Neural cell (in vitro differentiated cells): ENCODE measurements at regions not wholly inside any gene's neighbourhood (a gene's known extent, or its start where the extent isn't known, plus 50 kb on each side); places are given as distances from the start of the nearest gene placed in this dataset.

ENCODE experiments used
- H2AFZ ChIP-seq: fragments of 200-600, 300-800 bp; sonication (generic), shearing (Covaris generic); 2 replicates; pipeline ENCODE4 v1.6.0; 2014; ENCODE audit warnings: low read depth, mild to moderate bottlenecking, antibody characterized with exemption, low read length, moderate library complexity
- H3F3A ChIP-seq: fragments of 200-600 bp; shearing (Covaris generic); 2 replicates; pipeline ENCODE4 v1.6.1; 2016; ENCODE audit warnings: mild to moderate bottlenecking, moderate library complexity, mixed read lengths, antibody characterized with exemption, low read length; ENCODE audit not compliant: insufficient read depth, poor library complexity, severe bottlenecking
- H3K27ac ChIP-seq: fragments of 200-600, 300-800 bp; sonication (generic), shearing (Covaris generic); 2 replicates; pipeline ENCODE4 v1.5.1; 2014; ENCODE audit warnings: mild to moderate bottlenecking, low read length, moderate library complexity
- H3K27me3 ChIP-seq: fragments of 300-800, 200-600 bp; sonication (generic), shearing (Covaris generic); 2 replicates; pipeline ENCODE4 v1.6.0; 2014; ENCODE audit warnings: mild to moderate bottlenecking, low read depth, low read length, moderate library complexity; ENCODE audit not compliant: insufficient read depth
- H3K36me3 ChIP-seq: fragments of 300-800, 200-600 bp; sonication (generic), shearing (Covaris generic); 2 replicates; pipeline ENCODE4 v1.5.1; 2014; ENCODE audit warnings: mild to moderate bottlenecking, antibody characterized with exemption, low read length, moderate library complexity; ENCODE audit not compliant: insufficient read depth
- H3K4me2 ChIP-seq: fragments of 300-800, 200-600 bp; sonication (generic), shearing (Covaris generic); 2 replicates; pipeline ENCODE4 v1.6.0; 2014; ENCODE audit warnings: mild to moderate bottlenecking, low read length
- H3K4me3 ChIP-seq: fragments of 300-800, 200-600 bp; sonication (generic), shearing (Covaris generic); 2 replicates; pipeline ENCODE4 v1.5.1; 2014; ENCODE audit warnings: mild to moderate bottlenecking, low read length, moderate library complexity
- H3K79me2 ChIP-seq: fragments of 200-600 bp; shearing (Covaris generic); replicated peaks from 2 replicates; pipeline ENCODE4 v1.6.0; 2014; ENCODE audit warnings: mild to moderate bottlenecking, low read length, moderate library complexity; ENCODE audit not compliant: insufficient read depth
- H3K9ac ChIP-seq: fragments of 300-800, 200-600 bp; sonication (generic), shearing (Covaris generic); 2 replicates; pipeline ENCODE4 v1.6.1; 2016; ENCODE audit warnings: mild to moderate bottlenecking, low read length, mixed read lengths
- H3K9me2 ChIP-seq: fragments of 200-600 bp; shearing (Covaris generic); 2 replicates; pipeline ENCODE4 v1.6.1; 2016; ENCODE audit warnings: mild to moderate bottlenecking, low read length, mixed read lengths; ENCODE audit not compliant: insufficient read depth
- H3K9me3 ChIP-seq: fragments of 200-600, 300-800 bp; sonication (generic), shearing (Covaris generic); 2 replicates; pipeline ENCODE4 v1.6.1; 2016; ENCODE audit warnings: mild to moderate bottlenecking, mixed run types, low read length, moderate library complexity, mixed read lengths
- H4K20me1 ChIP-seq: fragments of 200-600 bp; shearing (Covaris generic); 2 replicates; pipeline ENCODE4 v1.6.1; 2016; ENCODE audit warnings: mild to moderate bottlenecking, mixed run types; ENCODE audit not compliant: insufficient read depth
- CTCF ChIP-seq: fragments of 450-650 bp; IDR thresholded peaks from 2 replicates; pipeline ENCODE4 v1.5.1; 2014; ENCODE audit warnings: antibody characterized with exemption, mild to moderate bottlenecking, moderate library complexity; ENCODE audit not compliant: poor library complexity, severe bottlenecking
- EP300 ChIP-seq: fragments of 450-650 bp; conservative IDR thresholded peaks from 2 replicates; pipeline ENCODE4 v1.6.1; 2014; ENCODE audit warnings: antibody characterized with exemption, mild to moderate bottlenecking, moderate library complexity; ENCODE audit not compliant: poor library complexity, severe bottlenecking
- EZH2 ChIP-seq: fragments of 200-600, 300-800 bp; shearing (Covaris generic), sonication (generic); IDR thresholded peaks from 2 replicates; pipeline ENCODE4 v1.6.1; 2014; ENCODE audit warnings: antibody characterized with exemption, low read length, borderline replicate concordance, mild to moderate bottlenecking; ENCODE audit not compliant: insufficient read depth, poor library complexity, severe bottlenecking
- MXI1 ChIP-seq: fragments of 450-650 bp; conservative IDR thresholded peaks from 2 replicates; pipeline ENCODE4 v1.6.1; 2014; ENCODE audit warnings: antibody characterized with exemption, mild to moderate bottlenecking; ENCODE audit not compliant: poor library complexity, severe bottlenecking
- POLR2AphosphoS5 ChIP-seq: IDR thresholded peaks from 2 replicates; pipeline ENCODE4 v1.6.1; 2012
- RAD21 ChIP-seq: fragments of 450-650 bp; conservative IDR thresholded peaks from 2 replicates; pipeline ENCODE4 v1.6.1; 2014; ENCODE audit warnings: antibody characterized with exemption, mild to moderate bottlenecking, moderate library complexity
- REST ChIP-seq: IDR thresholded peaks from 2 replicates; pipeline ENCODE4 v1.6.1; 2012; ENCODE audit warnings: borderline replicate concordance
- SMC3 ChIP-seq: fragments of 450-650 bp; conservative IDR thresholded peaks from 2 replicates; pipeline ENCODE4 v1.6.1; 2014; ENCODE audit warnings: antibody characterized with exemption, mild to moderate bottlenecking, moderate library complexity; ENCODE audit not compliant: poor library complexity

- Histone ChIP-seq H4K20me1 (no peaks in the 10 kb centered on the region), H3K36me3 (no peaks in the 10 kb centered on the region), H3K4me2 (no peak overlapping the region), H3K27ac (no peak overlapping the region), H3K27me3 (no peaks in the 10 kb centered on the region), H3K4me3 (no peak overlapping the region), H3K9me3 (no peaks in the 10 kb centered on the region), H3F3A (no peaks in the 10 kb centered on the region), H3K9ac (no peak overlapping the region), H2AFZ (no peak overlapping the region), H3K79me2 (no peaks in the 10 kb centered on the region), H3K9me2 (no peaks in the 10 kb centered on the region)
- TF ChIP-seq REST = no peak
- peak; percentile 85 for TF ChIP-seq RAD21
- peak; percentile 80 for TF ChIP-seq CTCF
- no peak for TF ChIP-seq EP300
- TF ChIP-seq SMC3 = peak; percentile 86
These were observed 259.2 kb downstream of the RFC3 start for GRCh38 chr13:34076943-34077703.

- Histone ChIP-seq H2AFZ (no peak overlapping the region), H3K9me2 (no peaks in the 10 kb centered on the region), H3K27me3 (no peaks in the 10 kb centered on the region), H4K20me1 (no peaks in the 10 kb centered on the region), H3K79me2 (no peaks in the 10 kb centered on the region), H3K9me3 (no peaks in the 10 kb centered on the region), H3K9ac (no peak overlapping the region), H3K36me3 (no peaks in the 10 kb centered on the region), H3K27ac (no peak overlapping the region), H3F3A (no peaks in the 10 kb centered on the region), H3K4me3 (no peak overlapping the region), H3K4me2 (no peak overlapping the region)
- TF ChIP-seq MXI1 = no peak
- TF ChIP-seq EP300 = no peak
- no peak for TF ChIP-seq EZH2
- TF ChIP-seq POLR2AphosphoS5 = no peak
- no peak for TF ChIP-seq SMC3
- no peak for TF ChIP-seq CTCF
- TF ChIP-seq REST = no peak
These were observed 260.5 kb downstream of the RFC3 start for GRCh38 chr13:34078334-34078999.
